HL-60 (cell line): ENCODE measurements at regions not wholly inside any gene's neighbourhood (a gene's known extent, or its start where the extent isn't known, plus 50 kb on each side); places are given as distances from the start of the nearest gene placed in this dataset.

Experiments
- POLR2AphosphoS5 ChIP-seq: IDR thresholded peaks from 2 replicates; pipeline ENCODE4 v1.6.1; 2012; ENCODE audit warnings: low read depth
- SPI1 ChIP-seq: IDR thresholded peaks from 2 replicates; pipeline ENCODE4 v1.6.1; 2012; ENCODE audit warnings: low read depth, mild to moderate bottlenecking, borderline replicate concordance
- TF ChIP-seq, protein P1 (sequence below): IDR thresholded peaks from one replicate; pipeline ENCODE4 v1.5.1; 2011; ENCODE audit warnings: low read length, control low read depth, inconsistent platforms; ENCODE audit not compliant: insufficient read depth
- TF ChIP-seq, protein P2 (sequence below): IDR thresholded peaks from 2 replicates; pipeline ENCODE4 v1.6.1; 2012; ENCODE audit warnings: low read depth; ENCODE audit not compliant: insufficient replicate concordance

DNA sequence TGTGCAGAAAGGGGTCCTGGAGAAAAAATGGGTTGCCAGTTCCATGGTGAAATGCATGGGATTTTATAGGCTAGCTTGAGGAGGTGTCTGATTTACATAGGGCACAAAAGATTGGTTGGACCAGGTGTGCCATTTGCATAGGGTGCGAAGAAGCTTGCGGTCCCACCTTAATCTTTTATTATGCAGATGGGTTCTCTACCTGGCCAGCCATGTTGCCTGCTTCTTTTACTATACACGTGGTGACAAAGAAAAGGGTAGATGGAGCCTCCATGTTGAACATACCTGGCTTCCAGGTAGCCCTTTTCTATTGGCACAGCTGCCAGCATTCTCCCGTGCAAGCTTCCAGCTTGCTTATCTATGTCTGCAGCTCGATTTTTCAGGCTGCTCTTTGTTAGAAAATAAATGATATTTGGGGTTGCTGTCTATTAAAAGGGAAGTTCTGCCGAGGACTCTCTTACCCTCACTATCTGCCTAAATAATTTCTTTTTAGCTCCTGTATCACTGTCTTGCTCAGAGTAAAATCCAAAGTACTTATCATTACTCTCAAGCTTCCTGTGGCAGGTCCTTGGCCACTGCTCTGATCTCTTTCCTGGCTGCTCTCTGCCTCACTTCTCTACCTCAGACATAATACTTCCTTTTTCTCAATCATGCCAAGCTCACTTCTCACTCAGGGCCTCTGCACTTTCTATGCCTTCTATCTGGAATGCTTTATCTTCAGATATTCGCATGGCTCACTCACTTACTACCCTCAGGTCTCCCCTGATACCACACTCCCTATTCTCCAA lies 216.0 kb upstream of the DAAM1 start:
- TF ChIP-seq, protein P1, sequence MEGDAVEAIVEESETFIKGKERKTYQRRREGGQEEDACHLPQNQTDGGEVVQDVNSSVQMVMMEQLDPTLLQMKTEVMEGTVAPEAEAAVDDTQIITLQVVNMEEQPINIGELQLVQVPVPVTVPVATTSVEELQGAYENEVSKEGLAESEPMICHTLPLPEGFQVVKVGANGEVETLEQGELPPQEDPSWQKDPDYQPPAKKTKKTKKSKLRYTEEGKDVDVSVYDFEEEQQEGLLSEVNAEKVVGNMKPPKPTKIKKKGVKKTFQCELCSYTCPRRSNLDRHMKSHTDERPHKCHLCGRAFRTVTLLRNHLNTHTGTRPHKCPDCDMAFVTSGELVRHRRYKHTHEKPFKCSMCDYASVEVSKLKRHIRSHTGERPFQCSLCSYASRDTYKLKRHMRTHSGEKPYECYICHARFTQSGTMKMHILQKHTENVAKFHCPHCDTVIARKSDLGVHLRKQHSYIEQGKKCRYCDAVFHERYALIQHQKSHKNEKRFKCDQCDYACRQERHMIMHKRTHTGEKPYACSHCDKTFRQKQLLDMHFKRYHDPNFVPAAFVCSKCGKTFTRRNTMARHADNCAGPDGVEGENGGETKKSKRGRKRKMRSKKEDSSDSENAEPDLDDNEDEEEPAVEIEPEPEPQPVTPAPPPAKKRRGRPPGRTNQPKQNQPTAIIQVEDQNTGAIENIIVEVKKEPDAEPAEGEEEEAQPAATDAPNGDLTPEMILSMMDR: no peak
- no peak for TF ChIP-seq SPI1
- TF ChIP-seq POLR2AphosphoS5: no peak
- TF ChIP-seq, protein P2, sequence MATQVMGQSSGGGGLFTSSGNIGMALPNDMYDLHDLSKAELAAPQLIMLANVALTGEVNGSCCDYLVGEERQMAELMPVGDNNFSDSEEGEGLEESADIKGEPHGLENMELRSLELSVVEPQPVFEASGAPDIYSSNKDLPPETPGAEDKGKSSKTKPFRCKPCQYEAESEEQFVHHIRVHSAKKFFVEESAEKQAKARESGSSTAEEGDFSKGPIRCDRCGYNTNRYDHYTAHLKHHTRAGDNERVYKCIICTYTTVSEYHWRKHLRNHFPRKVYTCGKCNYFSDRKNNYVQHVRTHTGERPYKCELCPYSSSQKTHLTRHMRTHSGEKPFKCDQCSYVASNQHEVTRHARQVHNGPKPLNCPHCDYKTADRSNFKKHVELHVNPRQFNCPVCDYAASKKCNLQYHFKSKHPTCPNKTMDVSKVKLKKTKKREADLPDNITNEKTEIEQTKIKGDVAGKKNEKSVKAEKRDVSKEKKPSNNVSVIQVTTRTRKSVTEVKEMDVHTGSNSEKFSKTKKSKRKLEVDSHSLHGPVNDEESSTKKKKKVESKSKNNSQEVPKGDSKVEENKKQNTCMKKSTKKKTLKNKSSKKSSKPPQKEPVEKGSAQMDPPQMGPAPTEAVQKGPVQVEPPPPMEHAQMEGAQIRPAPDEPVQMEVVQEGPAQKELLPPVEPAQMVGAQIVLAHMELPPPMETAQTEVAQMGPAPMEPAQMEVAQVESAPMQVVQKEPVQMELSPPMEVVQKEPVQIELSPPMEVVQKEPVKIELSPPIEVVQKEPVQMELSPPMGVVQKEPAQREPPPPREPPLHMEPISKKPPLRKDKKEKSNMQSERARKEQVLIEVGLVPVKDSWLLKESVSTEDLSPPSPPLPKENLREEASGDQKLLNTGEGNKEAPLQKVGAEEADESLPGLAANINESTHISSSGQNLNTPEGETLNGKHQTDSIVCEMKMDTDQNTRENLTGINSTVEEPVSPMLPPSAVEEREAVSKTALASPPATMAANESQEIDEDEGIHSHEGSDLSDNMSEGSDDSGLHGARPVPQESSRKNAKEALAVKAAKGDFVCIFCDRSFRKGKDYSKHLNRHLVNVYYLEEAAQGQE: no peak
